Endothelial cell (in vitro differentiated cells): ENCODE measurements at regions not wholly inside any gene's neighbourhood (a gene's known extent, or its start where the extent isn't known, plus 50 kb on each side); places are given as distances from the start of the nearest gene placed in this dataset.

Source experiments
- DNase-seq: peaks from one replicate; pipeline ENCODE4 v3.0.0; 2021; ENCODE audit warnings: low spot score
- H3K27ac Mint-ChIP-seq: one replicate; pipeline ENCODE4 v1.8.0; 2021; ENCODE audit warnings: mixed read lengths, inconsistent platforms; ENCODE audit not compliant: unreplicated experiment
- H3K27me3 Mint-ChIP-seq: one replicate; pipeline ENCODE4 v1.8.0; 2021; ENCODE audit warnings: mild to moderate bottlenecking, moderate library complexity, mixed read lengths, inconsistent platforms; ENCODE audit not compliant: unreplicated experiment
- H3K36me3 Mint-ChIP-seq: one replicate; pipeline ENCODE4 v1.8.0; 2021; ENCODE audit warnings: mild to moderate bottlenecking, low read depth, mixed read lengths, inconsistent platforms; ENCODE audit not compliant: unreplicated experiment
- H3K4me1 Mint-ChIP-seq: one replicate; pipeline ENCODE4 v1.8.0; 2021; ENCODE audit warnings: mild to moderate bottlenecking, mixed read lengths, inconsistent platforms; ENCODE audit not compliant: unreplicated experiment
- H3K4me3 Mint-ChIP-seq: one replicate; pipeline ENCODE4 v1.8.0; 2021; ENCODE audit warnings: mild to moderate bottlenecking, mixed read lengths, inconsistent platforms; ENCODE audit not compliant: unreplicated experiment
- H3K9me3 Mint-ChIP-seq: one replicate; pipeline ENCODE4 v1.8.0; 2021; ENCODE audit warnings: mixed read lengths, inconsistent platforms; ENCODE audit not compliant: unreplicated experiment
- TF ChIP-seq, protein P1 (sequence below): fragments of 200-600 bp; sonication (generic); IDR thresholded peaks from one replicate; pipeline ENCODE4 v1.5.0; 2021; ENCODE audit warnings: antibody characterized with exemption; ENCODE audit not compliant: unreplicated experiment

DNA sequence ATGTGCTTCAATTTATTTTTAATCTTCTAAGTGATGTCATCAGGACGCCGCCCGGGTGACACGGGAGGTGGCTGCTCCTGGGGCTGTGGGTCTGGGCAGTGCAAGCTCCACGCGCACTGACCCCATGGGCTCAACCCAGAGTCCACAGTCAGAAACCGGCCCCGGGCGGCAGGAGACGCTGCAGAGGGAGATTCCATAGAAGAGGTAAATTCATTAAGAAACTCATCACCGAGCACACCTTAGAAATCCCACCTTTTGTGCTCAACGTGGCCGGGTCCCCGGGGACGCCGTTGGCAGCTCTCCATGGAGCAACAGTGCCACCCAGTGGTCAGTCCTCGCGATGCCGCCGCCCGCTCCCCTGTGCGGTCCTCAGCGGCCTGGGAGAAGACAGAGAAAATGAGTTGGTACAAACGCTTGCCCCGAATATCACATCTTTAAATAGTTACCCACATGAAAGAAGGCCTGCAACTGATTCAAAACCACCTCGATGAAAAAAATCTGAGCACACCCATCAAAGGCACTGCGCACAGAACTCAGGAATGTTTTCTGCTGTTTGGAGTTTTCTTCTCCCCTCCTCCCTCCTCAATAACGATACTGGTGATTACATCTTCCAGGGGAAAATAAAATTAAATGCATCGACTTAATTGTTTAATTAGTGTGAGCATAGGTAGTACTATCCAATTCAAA is 92.6 kb downstream of the CMPK2 start:
- Mint-ChIP-seq H3K9me3 (peaks cover 4% of the 10 kb centered on the region), H3K27me3 (peaks cover 1% of the 10 kb centered on the region), H3K4me1 (peaks cover 2% of the 10 kb centered on the region), H3K4me3 (no peak overlapping the region), H3K27ac (no peak overlapping the region), H3K36me3 (no peaks in the 10 kb centered on the region)
- DNase-seq: peak; percentile 87
- TF ChIP-seq, protein P1, sequence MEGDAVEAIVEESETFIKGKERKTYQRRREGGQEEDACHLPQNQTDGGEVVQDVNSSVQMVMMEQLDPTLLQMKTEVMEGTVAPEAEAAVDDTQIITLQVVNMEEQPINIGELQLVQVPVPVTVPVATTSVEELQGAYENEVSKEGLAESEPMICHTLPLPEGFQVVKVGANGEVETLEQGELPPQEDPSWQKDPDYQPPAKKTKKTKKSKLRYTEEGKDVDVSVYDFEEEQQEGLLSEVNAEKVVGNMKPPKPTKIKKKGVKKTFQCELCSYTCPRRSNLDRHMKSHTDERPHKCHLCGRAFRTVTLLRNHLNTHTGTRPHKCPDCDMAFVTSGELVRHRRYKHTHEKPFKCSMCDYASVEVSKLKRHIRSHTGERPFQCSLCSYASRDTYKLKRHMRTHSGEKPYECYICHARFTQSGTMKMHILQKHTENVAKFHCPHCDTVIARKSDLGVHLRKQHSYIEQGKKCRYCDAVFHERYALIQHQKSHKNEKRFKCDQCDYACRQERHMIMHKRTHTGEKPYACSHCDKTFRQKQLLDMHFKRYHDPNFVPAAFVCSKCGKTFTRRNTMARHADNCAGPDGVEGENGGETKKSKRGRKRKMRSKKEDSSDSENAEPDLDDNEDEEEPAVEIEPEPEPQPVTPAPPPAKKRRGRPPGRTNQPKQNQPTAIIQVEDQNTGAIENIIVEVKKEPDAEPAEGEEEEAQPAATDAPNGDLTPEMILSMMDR: peak; percentile 93

DNA sequence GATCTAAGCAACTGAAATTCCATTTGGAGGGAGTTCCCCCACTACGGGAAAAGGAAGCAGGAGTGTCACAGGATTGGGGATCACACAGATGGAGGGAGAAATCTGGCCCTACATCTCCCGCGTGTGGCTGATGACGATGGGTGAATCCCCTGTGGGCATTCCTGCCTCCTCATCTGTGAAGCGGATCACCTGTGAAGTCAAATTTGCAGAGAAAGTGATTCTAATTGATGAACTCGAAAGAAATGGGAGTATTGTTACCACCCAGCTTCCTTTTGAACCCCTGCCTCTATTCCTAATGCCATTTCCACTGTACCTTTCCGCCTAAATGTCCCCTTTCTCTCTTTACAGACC is 92.0 kb downstream of the CMPK2 start:
- peaks cover 1% of the 10 kb centered on the region for H3K27me3 Mint-ChIP-seq
- no peak overlapping the region for H3K27ac Mint-ChIP-seq
- no peak overlapping the region for H3K4me3 Mint-ChIP-seq
- TF ChIP-seq, protein P1: no peak
- H3K36me3 Mint-ChIP-seq: no peaks in the 10 kb centered on the region
- DNase-seq: no peak
- H3K4me1 Mint-ChIP-seq: peaks cover 2% of the 10 kb centered on the region
- peaks cover 4% of the 10 kb centered on the region for H3K9me3 Mint-ChIP-seq

DNA sequence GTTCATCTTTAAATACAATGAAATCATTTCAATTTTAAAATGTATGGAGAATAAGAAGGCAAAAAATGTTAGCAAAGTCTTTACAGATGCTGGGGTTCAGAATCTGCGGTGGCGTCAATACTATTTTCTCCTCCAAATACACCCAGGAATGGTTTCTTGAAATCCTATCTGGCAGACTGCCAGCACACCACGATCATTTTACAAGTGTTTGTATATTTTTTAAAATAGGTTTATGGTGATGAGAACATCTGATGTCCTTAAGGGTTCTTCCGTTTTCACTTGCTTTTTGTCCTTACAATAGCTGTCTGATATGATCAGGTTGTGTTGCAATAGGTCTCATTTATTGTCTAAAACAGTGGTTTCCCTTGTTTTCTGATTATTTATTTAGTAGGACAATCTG is 89.6 kb downstream of the CMPK2 start:
- Mint-ChIP-seq H3K4me3 (no peak overlapping the region), H3K9me3 (peaks cover 4% of the 10 kb centered on the region), H3K4me1 (peaks cover 2% of the 10 kb centered on the region), H3K36me3 (no peaks in the 10 kb centered on the region), H3K27ac (no peak overlapping the region), H3K27me3 (peaks cover 1% of the 10 kb centered on the region)
- TF ChIP-seq, protein P1: no peak
- no peak for DNase-seq

DNA sequence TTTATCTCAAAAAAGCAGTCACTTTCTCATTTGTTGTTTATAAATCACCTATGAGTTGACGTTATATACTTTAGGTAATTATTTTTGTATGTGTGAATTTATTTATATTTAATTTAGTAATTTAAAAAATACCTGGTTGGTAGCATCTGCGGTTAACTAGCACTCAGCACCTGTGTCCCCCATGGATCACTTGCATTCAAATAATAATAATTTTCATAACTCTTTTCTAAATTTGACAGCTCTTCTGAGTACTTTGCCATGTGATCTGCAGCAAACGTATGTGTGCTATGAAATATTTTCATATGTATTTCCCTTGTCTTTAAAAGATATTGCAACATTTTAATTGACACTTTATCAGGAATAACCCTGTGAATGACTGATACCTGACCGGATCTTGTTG is 88.1 kb downstream of the CMPK2 start:
- no peaks in the 10 kb centered on the region for H3K27me3 Mint-ChIP-seq
- H3K4me1 Mint-ChIP-seq: peaks cover 3% of the 10 kb centered on the region
- H3K4me3 Mint-ChIP-seq: no peak overlapping the region
- H3K9me3 Mint-ChIP-seq: peaks cover 4% of the 10 kb centered on the region
- no peak overlapping the region for H3K27ac Mint-ChIP-seq
- DNase-seq: no peak
- TF ChIP-seq, protein P1: no peak
- no peaks in the 10 kb centered on the region for H3K36me3 Mint-ChIP-seq

DNA sequence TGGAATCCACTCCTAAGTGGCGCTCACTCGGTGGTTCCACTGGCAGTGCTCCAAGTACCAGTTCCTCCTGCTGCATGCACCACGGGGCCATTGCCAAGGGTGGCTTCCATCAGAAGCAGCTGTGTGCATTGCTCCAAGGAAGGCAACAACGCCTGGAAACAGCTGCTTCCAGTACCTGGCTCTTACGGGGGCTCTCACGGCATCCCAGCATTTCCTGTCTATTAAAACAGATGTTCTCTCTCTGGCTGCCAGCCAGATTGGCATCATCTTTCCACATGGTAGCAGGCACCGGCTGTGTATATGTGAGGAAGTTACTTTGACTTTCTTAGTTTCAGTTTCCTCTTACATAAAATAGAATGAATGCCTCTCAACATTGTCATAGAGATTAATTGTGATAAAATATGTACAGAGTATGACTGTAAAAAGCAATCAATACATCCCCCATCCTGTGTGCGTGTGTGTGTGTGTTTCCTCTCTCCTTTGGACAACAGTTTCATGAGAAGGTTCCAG is 84.9 kb downstream of the CMPK2 start:
- Mint-ChIP-seq H3K9me3 (no peaks in the 10 kb centered on the region), H3K36me3 (no peaks in the 10 kb centered on the region), H3K27ac (no peak overlapping the region), H3K27me3 (peaks cover 3% of the 10 kb centered on the region), H3K4me3 (no peak overlapping the region), H3K4me1 (peaks cover 3% of the 10 kb centered on the region)
- TF ChIP-seq, protein P1: no peak
- peak; percentile 29 for DNase-seq
